HEK293 (cell line): ENCODE measurements at regions not wholly inside any gene's neighbourhood (a gene's known extent, or its start where the extent isn't known, plus 50 kb on each side); places are given as distances from the start of the nearest gene placed in this dataset.

Experiments used
- CTCF ChIA-PET: fragments of 350-600 bp; formaldehyde crosslinking; extraction: SDS; loops from one replicate; lab custom pipeline; 2021; ENCODE audit warnings: antibody characterized with exemption; lab: Yijun Ruan, JAX
- POLR2A ChIA-PET: fragments of 300-600 bp; formaldehyde crosslinking; extraction: SDS; loops from one replicate; lab custom pipeline; 2020; ENCODE audit warnings: antibody characterized with exemption, inconsistent platforms; lab: Yijun Ruan, JAX
- H3K27ac ChIP-seq: fragments of 200-500 bp; sonication (Bioruptor generic); 2 replicates; pipeline ENCODE4 v1.5.1; 2014; ENCODE audit warnings: low read depth, low read length, control low read depth, inconsistent platforms; ENCODE audit errors: extremely low read depth
- H3K36me3 ChIP-seq, 2 experiments: fragments of 200-500 bp in 1 of 2; sonication (Bioruptor generic) in 1 of 2; 1 replicate in 1 of 2; 2 replicates in 1 of 2; pipeline ENCODE4 v1.5.1; 2014 to 2017; ENCODE audit warnings: inconsistent platforms in 2 of 2, low read length in 2 of 2; ENCODE audit not compliant: control insufficient read depth in 2 of 2, insufficient read depth in 1 of 2
- H3K4me1 ChIP-seq: fragments of 200-500 bp; sonication (Bioruptor generic); 2 replicates; pipeline ENCODE4 v1.5.1; 2014; ENCODE audit warnings: mild to moderate bottlenecking, low read length, inconsistent platforms; ENCODE audit not compliant: control insufficient read depth, insufficient read depth
- H3K4me3 ChIP-seq: 2 replicates; pipeline ENCODE4 v1.5.1; 2011; ENCODE audit warnings: low read depth, mild to moderate bottlenecking, control low read depth, low read length, moderate library complexity
- H3K9me3 ChIP-seq: fragments of 200-500 bp; sonication (Bioruptor generic); 2 replicates; pipeline ENCODE4 v1.5.1; 2014; ENCODE audit warnings: low read depth, low read length, inconsistent platforms; ENCODE audit not compliant: control insufficient read depth, insufficient read depth
- GLIS1 ChIP-seq: fragments of 450-650 bp; formaldehyde crosslinking; IDR thresholded peaks from 2 replicates; pipeline ENCODE4 v1.5.1; 2016; ENCODE audit warnings: missing biosample characterization, missing genetic modification characterization
- KLF7 ChIP-seq: fragments of 450-650 bp; formaldehyde crosslinking; IDR thresholded peaks from 2 replicates; pipeline ENCODE4 v1.5.1; 2016; ENCODE audit warnings: missing biosample characterization, missing genetic modification characterization, borderline replicate concordance
- KLF9 ChIP-seq: fragments of 450-650 bp; formaldehyde crosslinking; IDR thresholded peaks from 2 replicates; pipeline ENCODE4 v1.5.1; 2016; ENCODE audit warnings: missing biosample characterization, missing genetic modification characterization, low read depth
- SP7 ChIP-seq: fragments of 450-650 bp; formaldehyde crosslinking; IDR thresholded peaks from 2 replicates; pipeline ENCODE4 v1.5.1; 2016; ENCODE audit warnings: missing biosample characterization, missing genetic modification characterization
- TRIM28 ChIP-seq: IDR thresholded peaks from 2 replicates; pipeline ENCODE4 v1.6.1; 2011; ENCODE audit warnings: low read length, control low read depth, borderline replicate concordance
- YY1 ChIP-seq: fragments of 450-650 bp; formaldehyde crosslinking; IDR thresholded peaks from 2 replicates; pipeline ENCODE4 v1.5.1; 2018; ENCODE audit warnings: missing biosample characterization, missing genetic modification characterization
- ZBTB20 ChIP-seq: fragments of 450-650 bp; formaldehyde crosslinking; IDR thresholded peaks from 2 replicates; pipeline ENCODE4 v1.5.1; 2016; ENCODE audit warnings: missing biosample characterization, missing genetic modification characterization
- ZNF341 ChIP-seq: fragments of 450-650 bp; formaldehyde crosslinking; IDR thresholded peaks from 2 replicates; pipeline ENCODE4; 2016; ENCODE audit warnings: low read depth, missing biosample characterization, missing genetic modification characterization
- ZNF354C ChIP-seq: fragments of 450-650 bp; formaldehyde crosslinking; IDR thresholded peaks from 2 replicates; pipeline ENCODE4 v1.5.1; 2016; ENCODE audit warnings: missing biosample characterization, missing genetic modification characterization, low read depth, borderline replicate concordance
- ZNF654 ChIP-seq: fragments of 450-650 bp; formaldehyde crosslinking; IDR thresholded peaks from 2 replicates; pipeline ENCODE4 v1.5.1; 2016; ENCODE audit warnings: low read depth, missing biosample characterization, missing genetic modification characterization
- ZNF660 ChIP-seq: fragments of 450-650 bp; IDR thresholded peaks from 2 replicates; pipeline ENCODE4 v1.5.1; 2018; ENCODE audit warnings: missing biosample characterization, mild to moderate bottlenecking, missing genetic modification characterization
- ZNF830 ChIP-seq: fragments of 450-650 bp; IDR thresholded peaks from 2 replicates; pipeline ENCODE4 v1.5.0; 2018; ENCODE audit warnings: missing biosample characterization, missing genetic modification characterization, low read depth, mild to moderate bottlenecking, moderate library complexity
- ZSCAN30 ChIP-seq: fragments of 450-650 bp; IDR thresholded peaks from 2 replicates; pipeline ENCODE4 v1.5.1; 2018; ENCODE audit warnings: missing biosample characterization, mild to moderate bottlenecking, missing genetic modification characterization, moderate library complexity
- TF ChIP-seq, protein P1 (sequence below): fragments of 450-650 bp; formaldehyde crosslinking; IDR thresholded peaks from 2 replicates; pipeline ENCODE4 v1.5.0; 2017; ENCODE audit warnings: missing biosample characterization, missing genetic modification characterization, borderline replicate concordance
- TF ChIP-seq, protein P2 (sequence below): fragments of 450-650 bp; formaldehyde crosslinking; IDR thresholded peaks from 2 replicates; pipeline ENCODE4 v1.5.1; 2016; ENCODE audit warnings: missing biosample characterization, missing genetic modification characterization
- TF ChIP-seq, protein P3 (sequence below): fragments of 450-650 bp; formaldehyde crosslinking; IDR thresholded peaks from 2 replicates; pipeline ENCODE4 v1.5.1; 2016; ENCODE audit warnings: missing biosample characterization, missing genetic modification characterization
- TF ChIP-seq, protein P4 (sequence below): fragments of 450-650 bp; formaldehyde crosslinking; IDR thresholded peaks from 2 replicates; pipeline ENCODE4 v1.5.1; 2017; ENCODE audit warnings: missing biosample characterization, missing genetic modification characterization
- TF ChIP-seq, protein P5 (sequence below): fragments of 450-650 bp; formaldehyde crosslinking; IDR thresholded peaks from 2 replicates; pipeline ENCODE4 v1.5.1; 2016; ENCODE audit warnings: missing biosample characterization, missing genetic modification characterization
- TF ChIP-seq, protein P6 (sequence below): fragments of 450-650 bp; IDR thresholded peaks from 2 replicates; pipeline ENCODE4 v1.5.1; 2018; ENCODE audit warnings: missing biosample characterization, missing genetic modification characterization

DNA sequence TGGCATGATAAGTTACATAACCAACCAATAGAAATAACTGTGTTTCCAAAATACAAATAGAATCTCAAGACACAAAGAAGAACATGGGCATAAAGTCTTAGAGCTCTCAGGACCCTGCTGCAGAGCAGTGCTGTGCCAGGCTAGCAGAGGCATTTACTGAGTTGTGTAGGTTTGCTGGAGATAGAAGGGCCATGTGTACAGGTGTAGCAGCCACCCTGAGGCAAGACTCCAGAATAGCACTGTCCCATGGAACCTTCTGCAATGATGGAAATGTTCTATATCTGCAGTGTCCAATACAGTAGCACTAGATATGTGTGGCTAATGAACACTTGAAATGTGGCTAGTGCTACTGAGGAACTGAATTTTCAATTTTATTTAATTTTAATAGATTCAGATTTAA lies 267.0 kb upstream of the UMPS start:
- Histone ChIP-seq H3K4me1 (no peaks in the 10 kb centered on the region), H3K4me3 (no peak overlapping the region), H3K27ac (no peak overlapping the region), H3K36me3 (no peaks in the 10 kb centered on the region), H3K9me3 (no peaks in the 10 kb centered on the region)
- TF ChIP-seq TRIM28 (no peak), KLF7 (tag by site-specific recombination) (no peak), ZNF354C (no peak), YY1 (tag by site-specific recombination) (no peak)
- TF ChIP-seq, protein P1, sequence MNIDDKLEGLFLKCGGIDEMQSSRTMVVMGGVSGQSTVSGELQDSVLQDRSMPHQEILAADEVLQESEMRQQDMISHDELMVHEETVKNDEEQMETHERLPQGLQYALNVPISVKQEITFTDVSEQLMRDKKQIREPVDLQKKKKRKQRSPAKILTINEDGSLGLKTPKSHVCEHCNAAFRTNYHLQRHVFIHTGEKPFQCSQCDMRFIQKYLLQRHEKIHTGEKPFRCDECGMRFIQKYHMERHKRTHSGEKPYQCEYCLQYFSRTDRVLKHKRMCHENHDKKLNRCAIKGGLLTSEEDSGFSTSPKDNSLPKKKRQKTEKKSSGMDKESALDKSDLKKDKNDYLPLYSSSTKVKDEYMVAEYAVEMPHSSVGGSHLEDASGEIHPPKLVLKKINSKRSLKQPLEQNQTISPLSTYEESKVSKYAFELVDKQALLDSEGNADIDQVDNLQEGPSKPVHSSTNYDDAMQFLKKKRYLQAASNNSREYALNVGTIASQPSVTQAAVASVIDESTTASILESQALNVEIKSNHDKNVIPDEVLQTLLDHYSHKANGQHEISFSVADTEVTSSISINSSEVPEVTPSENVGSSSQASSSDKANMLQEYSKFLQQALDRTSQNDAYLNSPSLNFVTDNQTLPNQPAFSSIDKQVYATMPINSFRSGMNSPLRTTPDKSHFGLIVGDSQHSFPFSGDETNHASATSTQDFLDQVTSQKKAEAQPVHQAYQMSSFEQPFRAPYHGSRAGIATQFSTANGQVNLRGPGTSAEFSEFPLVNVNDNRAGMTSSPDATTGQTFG = no peak
- TF ChIP-seq, protein P2, sequence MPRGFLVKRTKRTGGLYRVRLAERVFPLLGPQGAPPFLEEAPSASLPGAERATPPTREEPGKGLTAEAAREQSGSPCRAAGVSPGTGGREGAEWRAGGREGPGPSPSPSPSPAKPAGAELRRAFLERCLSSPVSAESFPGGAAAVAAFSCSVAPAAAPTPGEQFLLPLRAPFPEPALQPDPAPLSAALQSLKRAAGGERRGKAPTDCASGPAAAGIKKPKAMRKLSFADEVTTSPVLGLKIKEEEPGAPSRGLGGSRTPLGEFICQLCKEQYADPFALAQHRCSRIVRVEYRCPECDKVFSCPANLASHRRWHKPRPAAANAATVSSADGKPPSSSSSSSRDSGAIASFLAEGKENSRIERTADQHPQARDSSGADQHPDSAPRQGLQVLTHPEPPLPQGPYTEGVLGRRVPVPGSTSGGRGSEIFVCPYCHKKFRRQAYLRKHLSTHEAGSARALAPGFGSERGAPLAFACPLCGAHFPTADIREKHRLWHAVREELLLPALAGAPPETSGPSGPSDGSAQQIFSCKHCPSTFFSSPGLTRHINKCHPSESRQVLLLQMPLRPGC (tag by site-specific recombination) = no peak
- TF ChIP-seq, protein P3, sequence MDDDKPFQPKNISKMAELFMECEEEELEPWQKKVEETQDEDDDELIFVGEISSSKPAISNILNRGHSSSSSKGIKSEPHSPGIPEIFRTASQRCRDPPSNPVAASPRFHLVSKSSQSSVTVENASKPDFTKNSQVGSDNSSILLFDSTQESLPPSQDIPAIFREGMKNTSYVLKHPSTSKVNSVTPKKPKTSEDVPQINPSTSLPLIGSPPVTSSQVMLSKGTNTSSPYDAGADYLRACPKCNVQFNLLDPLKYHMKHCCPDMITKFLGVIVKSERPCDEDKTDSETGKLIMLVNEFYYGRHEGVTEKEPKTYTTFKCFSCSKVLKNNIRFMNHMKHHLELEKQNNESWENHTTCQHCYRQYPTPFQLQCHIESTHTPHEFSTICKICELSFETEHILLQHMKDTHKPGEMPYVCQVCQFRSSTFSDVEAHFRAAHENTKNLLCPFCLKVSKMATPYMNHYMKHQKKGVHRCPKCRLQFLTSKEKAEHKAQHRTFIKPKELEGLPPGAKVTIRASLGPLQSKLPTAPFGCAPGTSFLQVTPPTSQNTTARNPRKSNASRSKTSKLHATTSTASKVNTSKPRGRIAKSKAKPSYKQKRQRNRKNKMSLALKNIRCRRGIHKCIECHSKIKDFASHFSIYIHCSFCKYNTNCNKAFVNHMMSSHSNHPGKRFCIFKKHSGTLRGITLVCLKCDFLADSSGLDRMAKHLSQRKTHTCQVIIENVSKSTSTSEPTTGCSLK (tag by site-specific recombination) = no peak
- ChIA-PET POLR2A (no interaction called here), CTCF (interaction anchor here (1.1 to 8.1 kb wide), 2 partner anchors 35 to 112 kb away, joined by 3 to 151 read pairs; no protein-coding TSS in a partner anchor)

DNA sequence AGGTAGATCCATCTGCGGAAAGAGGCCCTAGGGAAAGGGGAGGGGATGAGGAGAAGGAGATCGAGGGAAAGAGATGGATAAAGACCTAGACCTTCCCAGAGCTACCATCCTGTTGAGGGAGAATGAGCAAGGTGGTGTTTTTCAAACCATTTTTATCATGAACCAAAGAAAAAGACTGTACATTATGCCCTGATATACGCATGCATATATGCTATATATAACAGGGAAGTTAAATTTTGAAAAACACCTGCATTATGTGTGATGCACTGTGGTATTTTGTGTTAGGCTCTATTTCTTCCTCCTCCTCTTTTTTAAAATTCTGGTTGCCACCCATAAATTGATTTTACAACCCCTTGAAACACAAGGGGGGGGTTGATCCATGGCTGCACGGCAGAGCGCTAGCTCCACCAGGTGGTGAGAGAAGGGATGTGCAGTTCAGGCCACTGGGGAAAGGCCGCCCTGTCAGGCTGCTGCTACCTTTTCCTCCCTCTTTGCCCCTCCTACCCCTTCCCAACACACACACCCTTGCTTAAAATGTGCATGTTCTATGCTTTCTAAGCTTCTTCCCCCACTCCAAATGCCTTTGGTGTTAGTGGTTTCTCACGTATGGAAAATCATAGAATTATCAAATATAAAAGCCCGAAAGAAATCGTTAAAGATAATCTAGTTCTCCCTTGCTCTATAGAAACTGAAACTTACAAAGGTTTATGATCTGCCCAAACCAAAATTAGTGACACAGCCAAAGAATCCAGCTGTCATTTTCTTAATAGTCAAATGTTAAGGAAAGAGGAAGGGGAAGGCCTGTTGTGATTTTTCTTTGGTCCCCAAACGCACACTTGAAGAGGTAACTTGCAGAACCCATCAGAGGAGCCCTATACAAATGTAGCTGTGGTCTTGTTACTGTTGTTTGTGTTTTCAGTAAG lies 262.0 kb upstream of the UMPS start:
- Histone ChIP-seq H3K36me3 (no peaks in the 10 kb centered on the region), H3K4me3 (no peak overlapping the region), H3K9me3 (no peaks in the 10 kb centered on the region), H3K4me1 (no peaks in the 10 kb centered on the region), H3K27ac (no peak overlapping the region)
- POLR2A ChIA-PET = interaction anchor here (1.2 kb wide), 1 partner anchor 91 kb away, joined by 3 read pairs; no protein-coding TSS in a partner anchor
- CTCF ChIA-PET = interaction anchor here (0.5 to 8.1 kb wide), 37 partner anchors 9 to 745 kb away, joined by 3 to 151 read pairs (median 4); partner anchors contain the start of gene KALRN
- no peak for TF ChIP-seq ZBTB20 (tag by site-specific recombination)
- TF ChIP-seq KLF9 = no peak
- TF ChIP-seq ZNF341 (tag by site-specific recombination) = peak; percentile 37; the same call in 1 of the 2 replicates
- TF ChIP-seq ZNF660 (tag by site-specific recombination) = peak; percentile 57; the same call in 1 of the 2 replicates
- TF ChIP-seq ZSCAN30 (tag by site-specific recombination) = 0 out of 2 replicates have a peak, but pooled peaks have one; percentile 26
- TF ChIP-seq SP7 (tag by site-specific recombination) = 0 out of 2 replicates have a peak, but pooled peaks have one; percentile 24
- peak; percentile 88 for TF ChIP-seq ZNF654 (tag by site-specific recombination)
- TF ChIP-seq, protein P4, sequence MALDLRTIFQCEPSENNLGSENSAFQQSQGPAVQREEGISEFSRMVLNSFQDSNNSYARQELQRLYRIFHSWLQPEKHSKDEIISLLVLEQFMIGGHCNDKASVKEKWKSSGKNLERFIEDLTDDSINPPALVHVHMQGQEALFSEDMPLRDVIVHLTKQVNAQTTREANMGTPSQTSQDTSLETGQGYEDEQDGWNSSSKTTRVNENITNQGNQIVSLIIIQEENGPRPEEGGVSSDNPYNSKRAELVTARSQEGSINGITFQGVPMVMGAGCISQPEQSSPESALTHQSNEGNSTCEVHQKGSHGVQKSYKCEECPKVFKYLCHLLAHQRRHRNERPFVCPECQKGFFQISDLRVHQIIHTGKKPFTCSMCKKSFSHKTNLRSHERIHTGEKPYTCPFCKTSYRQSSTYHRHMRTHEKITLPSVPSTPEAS (tag by site-specific recombination) = no peak
- TF ChIP-seq, protein P5, sequence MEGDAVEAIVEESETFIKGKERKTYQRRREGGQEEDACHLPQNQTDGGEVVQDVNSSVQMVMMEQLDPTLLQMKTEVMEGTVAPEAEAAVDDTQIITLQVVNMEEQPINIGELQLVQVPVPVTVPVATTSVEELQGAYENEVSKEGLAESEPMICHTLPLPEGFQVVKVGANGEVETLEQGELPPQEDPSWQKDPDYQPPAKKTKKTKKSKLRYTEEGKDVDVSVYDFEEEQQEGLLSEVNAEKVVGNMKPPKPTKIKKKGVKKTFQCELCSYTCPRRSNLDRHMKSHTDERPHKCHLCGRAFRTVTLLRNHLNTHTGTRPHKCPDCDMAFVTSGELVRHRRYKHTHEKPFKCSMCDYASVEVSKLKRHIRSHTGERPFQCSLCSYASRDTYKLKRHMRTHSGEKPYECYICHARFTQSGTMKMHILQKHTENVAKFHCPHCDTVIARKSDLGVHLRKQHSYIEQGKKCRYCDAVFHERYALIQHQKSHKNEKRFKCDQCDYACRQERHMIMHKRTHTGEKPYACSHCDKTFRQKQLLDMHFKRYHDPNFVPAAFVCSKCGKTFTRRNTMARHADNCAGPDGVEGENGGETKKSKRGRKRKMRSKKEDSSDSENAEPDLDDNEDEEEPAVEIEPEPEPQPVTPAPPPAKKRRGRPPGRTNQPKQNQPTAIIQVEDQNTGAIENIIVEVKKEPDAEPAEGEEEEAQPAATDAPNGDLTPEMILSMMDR (tag by site-specific recombination) = peak; percentile 85
- peak; percentile 37; the same call in 1 of the 2 replicates for TF ChIP-seq GLIS1
- TF ChIP-seq, protein P6, sequence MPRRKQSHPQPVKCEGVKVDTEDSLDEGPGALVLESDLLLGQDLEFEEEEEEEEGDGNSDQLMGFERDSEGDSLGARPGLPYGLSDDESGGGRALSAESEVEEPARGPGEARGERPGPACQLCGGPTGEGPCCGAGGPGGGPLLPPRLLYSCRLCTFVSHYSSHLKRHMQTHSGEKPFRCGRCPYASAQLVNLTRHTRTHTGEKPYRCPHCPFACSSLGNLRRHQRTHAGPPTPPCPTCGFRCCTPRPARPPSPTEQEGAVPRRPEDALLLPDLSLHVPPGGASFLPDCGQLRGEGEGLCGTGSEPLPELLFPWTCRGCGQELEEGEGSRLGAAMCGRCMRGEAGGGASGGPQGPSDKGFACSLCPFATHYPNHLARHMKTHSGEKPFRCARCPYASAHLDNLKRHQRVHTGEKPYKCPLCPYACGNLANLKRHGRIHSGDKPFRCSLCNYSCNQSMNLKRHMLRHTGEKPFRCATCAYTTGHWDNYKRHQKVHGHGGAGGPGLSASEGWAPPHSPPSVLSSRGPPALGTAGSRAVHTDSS (tag by site-specific recombination) = no peak
- no peak for TF ChIP-seq ZNF830 (tag by site-specific recombination)
